ENCODE measurements at regions not wholly inside any gene's neighbourhood (a gene's known extent, or its start where the extent isn't known, plus 50 kb on each side); places are given as distances from the start of the nearest gene placed in this dataset.

DNA sequence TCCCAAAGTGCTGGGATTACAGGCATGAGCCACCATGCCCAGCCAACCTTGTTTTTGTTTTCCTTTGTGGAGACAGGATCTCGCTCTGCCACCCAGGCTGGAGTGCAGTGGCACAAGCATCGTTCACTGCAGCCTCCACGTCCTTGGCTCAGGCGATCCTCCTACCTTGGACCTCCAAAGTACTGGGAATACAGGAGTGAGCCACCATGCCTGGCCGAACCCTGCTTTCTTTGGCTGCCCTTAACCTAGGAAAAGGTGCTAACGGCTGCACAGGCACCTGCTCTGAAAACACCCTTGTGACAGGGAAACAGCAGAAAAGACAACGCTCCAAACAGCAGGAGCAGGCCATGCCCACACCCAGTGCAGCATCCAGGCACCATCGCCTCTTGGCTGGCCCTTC lies 71.9 kb downstream of the OAT start:
- no peak overlapping the region for H4K5ac ChIP-seq (ENCODE audit: low read depth, low read length)
- H2BK120ac ChIP-seq (ENCODE audit: low read depth, low read length): no peak overlapping the region
- no peak overlapping the region for H3K4me3 ChIP-seq (ENCODE audit: insufficient read depth, low read depth, low read length)
- H3K79me1 ChIP-seq (ENCODE audit: low read depth in 1 of 2, low read length in 2 of 2): no peaks in the 10 kb centered on the region
- H3K27me3 ChIP-seq (ENCODE audit: control insufficient read depth, insufficient read depth, low read length): peaks cover 1% of the 10 kb centered on the region; the same call in 1 of the 2 replicates
- no peak overlapping the region for H2BK5ac ChIP-seq (ENCODE audit: low read depth, low read length, poor library complexity, severe bottlenecking)
- BruUV-seq (replicated peaks): no TSS peak
- H3K4ac ChIP-seq (ENCODE audit: low read depth, low read length): no peak overlapping the region
- H3K23ac ChIP-seq (ENCODE audit: low read depth, low read length): no peak overlapping the region
- H2BK20ac ChIP-seq (ENCODE audit: low read depth, low read length): no peak overlapping the region
- H3K27ac ChIP-seq (ENCODE audit: insufficient read depth, low read length): no peak overlapping the region
- 0 out of 2 replicates have a peak, but pooled peaks cover 2% of the 10 kb centered on the region for H3K9me3 ChIP-seq (ENCODE audit: control insufficient read depth, insufficient read depth, low read length)
- 45% methylated on average over 4 of the region's 8 CpGs; no CpG with 5 or more reads in 1 of the 2 experiments for WGBS, 2 experiments (ENCODE audit: extremely low coverage in 2 of 2, insufficient read length in 1 of 2)
- dilution Hi-C loops (cut with HindIII; ENCODE audit: low sequenced_read_pairs, unreplicated experiment) (no loop called here), intact Hi-C loops (cut with micrococcal nuclease) (no loop called here), in situ Hi-C loops (cut with MboI; ENCODE audit: low sequenced_read_pairs) (no loop called here)
- H3K14ac ChIP-seq (replicated peaks; ENCODE audit: low read depth, low read length): no peak overlapping the region
- ATAC-seq (ENCODE audit: low read depth) (no peak), DNase-seq (no peak)
- H3K9me1 ChIP-seq (ENCODE audit: insufficient read depth, low read length): peaks cover 1% of the 10 kb centered on the region; the same call in 1 of the 2 replicates
- H2BK15ac ChIP-seq (ENCODE audit: low read depth, low read length): no peak overlapping the region
- no peak overlapping the region for H4K8ac ChIP-seq (ENCODE audit: low read depth in 2 of 2, low read length in 2 of 2)
- no peak overlapping the region for H3K18ac ChIP-seq (ENCODE audit: low read depth, low read length)
- no peaks in the 10 kb centered on the region for H3K36me3 ChIP-seq (ENCODE audit: control insufficient read depth, insufficient read depth, low read length)
- H3K9ac ChIP-seq (ENCODE audit: low read depth, low read length): no peak overlapping the region
- ChIA-PET POLR2A (ENCODE audit: unreplicated experiment) (no interaction called here), CTCF (no interaction called here)
- H3K4me1 ChIP-seq (ENCODE audit: control insufficient read depth, insufficient read depth, low read length): no peaks in the 10 kb centered on the region; the same call in 1 of the 2 replicates
- no peak for TF ChIP-seq BHLHE40 (IDR thresholded peaks at IDR 0.05; ENCODE audit: low read depth, low read length)
- no peak overlapping the region for H2AK5ac ChIP-seq (ENCODE audit: low read depth, low read length)
- no peak overlapping the region for H4K91ac ChIP-seq (ENCODE audit: insufficient read depth, low read depth, low read length)
- no peak overlapping the region for H3K56ac ChIP-seq (ENCODE audit: extremely low read depth, insufficient read depth, low read length)
- H4K20me1 ChIP-seq (ENCODE audit: insufficient read depth, low read length): no peaks in the 10 kb centered on the region
- no peak overlapping the region for H2AFZ ChIP-seq (replicated peaks; ENCODE audit: low read length, poor library complexity)
- H2AK9ac ChIP-seq (replicated peaks; ENCODE audit: low read depth, low read length, poor library complexity): no peak overlapping the region
- H3K4me2 ChIP-seq (ENCODE audit: low read depth, low read length): no peak overlapping the region
